ENCODE measurements at regions not wholly inside any gene's neighbourhood (a gene's known extent, or its start where the extent isn't known, plus 50 kb on each side); places are given as distances from the start of the nearest gene placed in this dataset.

DNA sequence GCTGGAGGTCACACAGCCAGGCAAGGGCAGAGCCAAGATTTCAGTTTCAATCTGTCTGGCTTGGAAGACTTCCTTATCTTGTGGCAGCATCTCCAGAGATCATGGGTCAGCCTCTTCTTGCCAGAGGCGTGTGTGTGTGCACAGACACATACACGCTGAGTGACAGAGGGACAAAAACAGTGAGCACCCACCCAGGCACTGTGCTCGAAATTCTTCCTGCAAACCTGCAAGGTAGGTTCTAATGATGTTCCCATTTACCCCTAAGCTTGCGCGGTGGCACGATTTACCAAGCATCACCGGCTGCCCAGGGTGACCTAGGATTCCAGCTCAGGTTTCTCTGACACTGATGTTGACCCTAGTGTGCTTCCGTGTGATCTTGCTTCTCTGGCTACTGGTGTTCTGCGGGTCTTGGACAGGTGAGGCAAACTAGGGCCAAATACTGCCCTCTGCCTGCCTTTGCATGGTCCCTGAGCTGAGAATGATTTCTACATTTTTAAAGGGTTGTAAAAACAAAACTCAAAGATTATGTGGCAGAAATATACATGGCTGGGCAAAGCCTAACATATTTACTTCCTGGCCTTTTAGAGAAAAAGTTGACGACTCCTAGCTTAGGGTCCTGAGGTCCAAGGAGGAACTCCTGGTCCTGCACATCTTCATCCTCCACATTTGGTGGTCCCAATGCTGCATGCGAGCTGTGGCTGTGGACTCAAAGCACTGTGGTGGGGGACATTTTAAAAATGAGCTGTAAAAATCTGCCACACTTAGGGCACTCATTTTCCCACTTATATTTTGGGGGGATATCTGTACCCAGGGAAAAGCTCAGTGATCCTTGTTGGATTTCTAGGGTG is 268.5 kb downstream of the RPS24 start:
- no peak for DNase-seq

GRCh38 chr10:78302739-78302988 is 269.0 kb downstream of the RPS24 start:
- DNase-seq: no peak

DNA sequence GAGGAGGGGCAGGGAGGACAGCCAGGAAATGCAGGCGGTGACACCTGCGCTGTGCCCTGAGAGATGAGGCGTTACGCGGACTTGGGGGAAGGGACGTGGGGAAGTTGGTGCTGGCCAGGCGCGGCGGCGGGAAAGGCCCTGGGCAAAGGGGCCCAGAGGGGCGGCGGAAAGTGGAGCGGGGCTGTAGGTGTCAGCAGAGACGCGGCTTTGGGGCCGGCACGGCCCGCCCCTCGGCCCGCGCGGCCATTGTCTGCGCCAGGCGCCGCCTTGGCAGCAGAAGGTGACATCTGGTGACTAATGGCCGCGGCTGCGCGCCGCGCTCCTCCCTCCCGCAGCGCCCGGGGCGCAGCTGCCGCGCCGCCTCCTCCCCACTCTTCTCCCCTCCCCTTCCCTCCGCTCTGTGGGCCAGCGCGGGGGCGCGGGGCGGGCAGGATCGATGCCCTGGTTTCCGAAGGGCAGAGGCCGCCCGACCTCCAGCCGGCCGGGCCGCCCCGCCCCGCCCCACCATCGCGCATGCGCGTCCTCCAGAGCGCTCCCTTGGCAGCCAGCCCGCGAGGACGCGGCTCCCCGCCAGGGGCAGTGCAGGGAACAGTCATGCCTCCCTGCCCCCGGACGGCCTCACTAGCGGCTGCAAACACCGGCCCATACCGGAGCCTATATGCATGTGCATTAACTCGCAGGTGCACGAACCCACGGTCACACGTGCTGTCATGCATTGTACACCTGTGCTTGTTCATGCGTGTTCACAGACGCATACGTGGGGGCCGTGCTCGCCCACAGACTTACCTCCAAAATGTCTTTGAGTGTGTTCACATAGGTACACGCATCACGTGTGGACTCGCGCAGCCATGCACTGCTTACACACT is 269.6 kb downstream of the RPS24 start:
- peak; percentile 96 to 97 for DNase-seq

GRCh38 chr10:78304091-78305045 is 270.7 kb downstream of the RPS24 start:
- no peak for DNase-seq

- DNase-seq: no peak
These were observed 271.6 kb downstream of the RPS24 start for GRCh38 chr10:78305311-78305710.

GRCh38 chr10:78306358-78306757 is 272.7 kb downstream of the RPS24 start:
- no peak for DNase-seq

DNA sequence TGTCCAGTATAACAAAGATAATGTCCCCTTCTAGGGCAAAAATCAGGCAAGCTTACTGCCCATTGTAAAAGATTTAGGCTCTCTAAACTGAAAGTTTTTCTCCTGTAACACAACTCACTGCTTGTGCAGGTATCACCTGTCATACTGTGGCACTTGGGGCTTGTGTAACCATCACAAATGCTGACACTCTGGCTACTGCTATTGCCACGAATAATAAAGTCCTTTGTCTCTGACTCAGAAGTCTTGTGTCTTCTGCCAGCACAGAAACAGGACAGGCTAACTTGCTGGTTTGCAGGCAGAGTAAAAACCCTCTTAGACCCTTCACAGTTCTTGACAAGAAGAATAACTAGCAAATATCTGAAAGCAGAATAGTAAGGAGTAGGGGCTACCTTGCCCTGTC is 273.9 kb downstream of the RPS24 start:
- DNase-seq: no peak

DNA sequence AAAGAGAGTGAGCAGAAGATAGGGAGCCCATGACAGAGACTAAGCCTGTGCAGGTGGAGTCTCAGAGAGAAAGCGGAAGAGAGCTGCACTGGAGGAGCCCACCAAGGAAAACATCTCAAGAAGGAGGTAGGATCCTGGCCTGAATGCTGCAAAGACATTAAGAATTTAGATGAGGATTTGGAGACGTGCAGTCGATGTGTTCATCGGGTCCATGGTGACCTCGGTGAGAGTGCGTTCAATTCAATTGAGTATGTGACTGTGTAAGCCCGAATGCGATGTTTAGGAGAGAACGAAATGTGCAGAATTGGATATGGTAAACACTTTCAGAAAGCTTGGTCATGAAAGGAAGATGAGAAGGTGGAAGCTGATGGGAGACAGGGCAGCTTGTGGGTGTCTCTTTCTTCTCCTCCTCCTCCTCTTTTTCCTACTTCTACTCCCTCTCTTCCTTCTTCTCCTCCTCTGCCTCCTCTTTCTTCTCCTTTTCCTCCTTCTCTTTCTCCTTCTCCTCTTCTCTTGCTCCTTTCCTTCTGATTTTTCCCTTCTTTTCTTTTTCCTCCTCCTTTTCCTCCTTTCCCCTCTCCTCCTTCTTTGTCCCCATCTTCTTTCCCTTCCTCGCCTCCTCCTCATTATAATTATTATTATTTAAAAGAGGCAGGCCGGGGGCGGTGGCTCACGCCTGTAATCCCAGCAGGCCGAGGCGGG is 276.0 kb downstream of the RPS24 start:
- no peak for DNase-seq

- no peak for DNase-seq
These were observed 276.9 kb downstream of the RPS24 start for GRCh38 chr10:78310481-78311080.

GRCh38 chr10:78312197-78313047 is 278.8 kb downstream of the RPS24 start:
- no peak for DNase-seq

DNA sequence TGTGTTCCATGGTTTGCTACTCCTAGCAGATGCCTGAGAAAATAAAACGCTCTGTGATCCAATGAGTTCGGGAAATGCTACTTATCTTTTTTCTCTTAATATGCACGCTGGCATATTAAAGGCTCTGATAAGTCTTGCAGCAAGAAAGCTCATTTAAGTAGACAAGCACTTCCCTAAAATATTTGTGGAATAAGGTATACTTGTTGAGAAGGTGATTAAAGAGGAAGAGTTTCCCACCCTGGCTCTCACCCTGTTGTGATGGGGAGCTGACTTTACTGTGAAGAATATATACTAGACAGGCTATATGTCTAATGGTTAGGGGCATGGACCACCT is 279.4 kb downstream of the RPS24 start:
- DNase-seq: no peak

DNA sequence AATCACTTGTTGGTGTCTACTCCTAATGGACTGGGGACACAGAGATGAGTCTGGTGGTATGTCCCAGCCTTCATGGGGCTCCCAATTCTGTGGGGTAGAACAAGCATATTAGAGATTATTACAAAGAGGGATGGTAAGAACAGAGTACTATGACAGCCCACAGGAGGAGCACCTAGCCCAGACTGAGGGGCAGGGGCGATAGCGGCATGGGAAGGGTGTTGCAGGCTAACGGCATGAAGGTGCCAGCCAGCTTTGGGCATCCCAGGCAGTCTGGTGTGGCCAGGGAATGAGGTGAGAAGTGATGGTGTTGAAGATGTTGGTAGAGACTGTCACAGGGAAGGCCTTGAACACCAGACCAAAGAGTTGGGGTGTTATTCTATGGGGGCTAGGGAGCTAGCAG is 280.0 kb downstream of the RPS24 start:
- no peak for DNase-seq

- DNase-seq: no peak
These were observed 281.0 kb downstream of the RPS24 start for GRCh38 chr10:78314651-78315050.

DNA sequence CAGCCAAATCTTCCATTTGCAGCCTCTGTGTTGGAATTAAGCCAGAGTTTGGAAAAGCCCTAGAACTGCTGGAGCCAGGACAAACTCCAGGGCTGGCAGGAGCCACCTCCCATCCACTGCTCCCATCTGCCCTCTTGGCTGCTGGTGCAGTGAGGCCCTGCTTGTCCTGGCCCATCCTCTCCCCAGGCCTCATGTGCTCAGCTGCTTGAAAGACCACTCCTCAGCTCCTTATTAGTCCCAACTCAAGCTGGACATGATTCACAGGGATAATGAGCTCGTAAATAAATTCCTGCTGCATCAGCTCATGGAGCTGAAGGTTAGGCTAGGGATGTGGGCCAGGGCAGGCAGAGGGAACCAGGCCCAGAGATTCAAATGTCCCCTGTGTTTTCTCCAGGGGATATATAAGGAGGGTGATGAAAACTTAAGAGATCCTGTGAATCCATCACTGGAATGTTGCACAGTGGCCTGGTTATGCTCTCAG is 282.8 kb downstream of the RPS24 start:
- no peak for DNase-seq

- DNase-seq: no peak
These were observed 284.6 kb downstream of the RPS24 start for GRCh38 chr10:78318305-78318704.

GRCh38 chr10:78319371-78319770 is 285.7 kb downstream of the RPS24 start:
- DNase-seq: no peak

DNA sequence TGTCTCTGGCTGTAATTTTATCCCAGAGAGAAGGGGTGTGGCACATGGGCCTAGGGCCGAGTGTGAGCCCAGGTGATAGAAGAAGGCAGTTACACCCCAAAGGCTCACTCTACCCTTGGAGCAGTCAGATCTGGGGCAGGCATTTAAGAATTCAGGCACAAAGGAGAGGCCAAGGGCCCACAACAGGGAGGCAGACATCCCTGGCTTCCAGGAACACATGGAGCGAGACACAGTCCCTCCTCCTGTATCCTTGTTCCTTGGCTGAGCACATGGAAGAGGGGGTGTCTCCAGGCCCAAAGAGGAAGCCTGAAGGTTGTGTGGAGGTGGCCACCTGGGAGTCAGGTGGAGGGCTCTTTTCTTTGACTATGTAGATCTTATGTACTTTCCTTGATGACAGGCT is 286.2 kb downstream of the RPS24 start:
- no peak for DNase-seq

DNA sequence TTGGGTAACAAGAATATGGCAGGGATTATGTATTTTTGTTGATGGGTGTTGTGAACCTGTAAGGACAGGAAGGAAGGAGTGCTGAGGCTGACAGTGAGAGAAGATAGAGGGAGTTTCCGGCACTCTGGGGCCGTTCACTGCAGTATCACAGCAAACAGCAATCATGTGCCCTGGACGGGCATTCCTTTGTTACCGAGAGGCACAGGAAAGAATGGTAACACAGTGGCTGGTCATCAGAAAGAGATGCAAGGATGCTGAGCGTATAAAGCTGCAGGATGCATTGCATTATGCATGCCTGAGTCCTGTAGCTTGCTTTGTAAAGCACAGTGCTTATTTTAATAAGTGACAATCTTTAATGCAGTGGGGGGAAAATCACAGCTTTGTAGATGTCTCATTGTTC is 286.8 kb downstream of the RPS24 start:
- no peak for DNase-seq

GRCh38 chr10:78321000-78321399 is 287.3 kb downstream of the RPS24 start:
- no peak for DNase-seq

- DNase-seq: no peak
These were observed 287.8 kb downstream of the RPS24 start for GRCh38 chr10:78321500-78321899.

DNA sequence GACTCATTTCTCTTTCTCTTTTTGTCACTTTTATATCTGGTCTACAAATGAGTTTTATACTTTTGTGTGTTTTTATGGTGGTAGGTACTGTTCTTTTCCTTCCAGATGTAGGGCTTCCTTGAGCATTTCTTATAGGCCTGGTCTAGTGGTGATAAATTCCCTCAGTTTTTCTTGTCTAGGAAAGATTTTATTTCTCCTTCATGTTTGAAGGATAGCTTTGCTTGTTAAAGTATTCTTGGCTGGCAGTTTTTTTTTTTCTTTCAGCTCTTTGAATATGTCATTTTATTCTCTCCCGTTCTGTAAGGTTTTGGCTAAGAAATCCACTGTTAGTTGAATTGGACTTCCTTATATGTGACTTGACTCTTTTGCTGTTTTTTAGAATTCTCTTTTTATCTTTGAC is 292.7 kb downstream of the RPS24 start:
- no peak for DNase-seq
